GM12878 (cell line): ENCODE measurements at regions not wholly inside any gene's neighbourhood (a gene's known extent, or its start where the extent isn't known, plus 50 kb on each side); places are given as distances from the start of the nearest gene placed in this dataset.

Experiments
- ATAC-seq: fragments of 200-7000 bp; cut with Tn5 transposase; 3 replicates; pipeline ENCODE4 v1.9.1; 2020; ENCODE audit warnings: mild to moderate bottlenecking, moderate library complexity
- BruUV-seq: library from RNA; stranded (reverse); fragments of 400-500 nt; replicated peaks from 2 replicates; lab custom pipeline; 2021; lab: Mats Ljungman, UMichigan
- CTCF ChIA-PET: fragments of 300-600 bp; sonication (Branson Sonifier 250); formaldehyde crosslinking; extraction: SDS; loops from one replicate; lab custom pipeline; 2021; ENCODE audit warnings: inconsistent platforms; lab: Yijun Ruan, JAX
- POLR2A ChIA-PET: fragments of 350-600 bp; formaldehyde crosslinking; extraction: SDS; loops from one replicate; lab custom pipeline; 2021; ENCODE audit warnings: inconsistent platforms; lab: Charles Lee
- RAD21 ChIA-PET: fragments of 300-600 bp; sonication (Branson Sonifier 250); formaldehyde crosslinking; loops from one replicate; lab custom pipeline; 2023; ENCODE audit warnings: antibody characterized with exemption; ENCODE audit not compliant: unreplicated experiment; lab: Charles Lee
- SMC1A ChIA-PET: fragments of 300-600 bp; sonication (Branson Sonifier 250); formaldehyde crosslinking; loops from one replicate; lab custom pipeline; 2023; ENCODE audit not compliant: unreplicated experiment, uncharacterized antibody; lab: Charles Lee
- DNase-seq: peaks from one replicate; pipeline ENCODE4 v3.0.0-alpha.2; 2011; ENCODE audit warnings: low read depth, low spot score
- FAIRE-seq: peaks from 3 replicates; lab custom pipeline; 2011; peaks lifted over from hg19 to GRCh38; lab: Jason Lieb, UNC
- H2AFZ ChIP-seq: 2 replicates; pipeline ENCODE4 v1.6.0; 2011; ENCODE audit warnings: low read depth, low read length, control low read depth; ENCODE audit not compliant: control insufficient read depth
- H3K27ac ChIP-seq: 2 replicates; pipeline ENCODE4 v1.5.1; 2011; ENCODE audit warnings: control low read depth; ENCODE audit not compliant: control insufficient read depth, insufficient read depth
- H3K27me3 ChIP-seq, 2 experiments: replicated peaks in 1 of 2; 2 replicates each; pipeline versions ENCODE4 v1.6.0 to v1.6.1; 2011; ENCODE audit warnings: low read length in 1 of 2; ENCODE audit not compliant: control insufficient read depth in 2 of 2, insufficient read depth in 2 of 2
- H3K36me3 ChIP-seq, 2 experiments: 2 replicates each; pipeline ENCODE4 v1.5.1; 2011; ENCODE audit warnings: low read length in 1 of 2; ENCODE audit not compliant: control insufficient read depth in 2 of 2, insufficient read depth in 2 of 2
- H3K4me1 ChIP-seq: 2 replicates; pipeline ENCODE4 v1.6.1; 2011; ENCODE audit warnings: mild to moderate bottlenecking, low read length, moderate library complexity, mixed read lengths; ENCODE audit not compliant: control insufficient read depth, insufficient read depth
- H3K4me2 ChIP-seq: 2 replicates; pipeline ENCODE4 v1.6.0; 2011; ENCODE audit warnings: control low read depth; ENCODE audit not compliant: control insufficient read depth, insufficient read depth
- H3K4me3 ChIP-seq: fragments of 200-600 bp; sonication (generic); 2 replicates; pipeline ENCODE4 v1.5.1; 2016
- H3K79me2 ChIP-seq: 2 replicates; pipeline ENCODE4 v1.6.0; 2011; ENCODE audit warnings: low read length; ENCODE audit not compliant: control insufficient read depth, insufficient read depth
- H3K9ac ChIP-seq: 2 replicates; pipeline ENCODE4 v1.8.0; 2011; ENCODE audit warnings: low read length, control low read depth, mixed read lengths; ENCODE audit not compliant: control insufficient read depth, insufficient read depth
- H3K9me3 ChIP-seq: replicated peaks from 3 replicates; pipeline ENCODE4 v1.5.1; 2011; ENCODE audit warnings: mild to moderate bottlenecking, low read length; ENCODE audit not compliant: control insufficient read depth, insufficient read depth
- H4K20me1 ChIP-seq: 2 replicates; pipeline ENCODE4 v1.6.0; 2011; ENCODE audit not compliant: control insufficient read depth, insufficient read depth
- ATF7 ChIP-seq: fragments of 450-650 bp; IDR thresholded peaks from 2 replicates; pipeline ENCODE4 v1.6.1; 2016; ENCODE audit warnings: low read depth, mild to moderate bottlenecking
- CREB1 ChIP-seq: IDR thresholded peaks from 2 replicates; pipeline ENCODE4 v1.6.1; 2012; ENCODE audit warnings: low read depth, mild to moderate bottlenecking, inconsistent platforms
- HDAC2 ChIP-seq: fragments of 200-600 bp; sonication (generic); IDR thresholded peaks from 2 replicates; pipeline ENCODE4 v1.6.1; 2017
- IRF4 ChIP-seq: IDR thresholded peaks from 2 replicates; pipeline ENCODE4 v1.6.1; 2011; ENCODE audit warnings: low read depth, low read length
- TBL1XR1 ChIP-seq: IDR thresholded peaks from 2 replicates; pipeline ENCODE4 v1.6.1; 2012; ENCODE audit warnings: low read depth, low read length, improper control_type of control experiment
- WGBS: methylation state at CpG from one replicate; pipeline ENCODE4 v1.1.6; 2016; ENCODE audit warnings: low lambda C conversion rate; ENCODE audit not compliant: insufficient replicate concordance, insufficient coverage; ENCODE audit errors: missing lambda C conversion rate; 5-methylcytosine and 5-hydroxymethylcytosine counted together
- in situ Hi-C: fragments of 300-500 bp; cut with MboI; formaldehyde crosslinking; loops from 9 replicates; pipeline ENCODE4 v1.14.3; 2018; ENCODE audit warnings: mixed read lengths
- intact Hi-C: fragments of 100-400 bp; cut with micrococcal nuclease; formaldehyde crosslinking; loops from one replicate; pipeline ENCODE4 v1.14.2; 2022; ENCODE audit not compliant: unreplicated experiment
- TF ChIP-seq, protein P1 (sequence below): fragments of 450-650 bp; IDR thresholded peaks from 2 replicates; pipeline ENCODE4 v1.6.1; 2018; ENCODE audit warnings: borderline replicate concordance, mild to moderate bottlenecking; ENCODE audit not compliant: partially characterized antibody
- TF ChIP-seq, protein P2 (sequence below): IDR thresholded peaks from 2 replicates; pipeline ENCODE4 v1.6.1; 2012; ENCODE audit warnings: low read depth, low read length, improper control_type of control experiment

DNA sequence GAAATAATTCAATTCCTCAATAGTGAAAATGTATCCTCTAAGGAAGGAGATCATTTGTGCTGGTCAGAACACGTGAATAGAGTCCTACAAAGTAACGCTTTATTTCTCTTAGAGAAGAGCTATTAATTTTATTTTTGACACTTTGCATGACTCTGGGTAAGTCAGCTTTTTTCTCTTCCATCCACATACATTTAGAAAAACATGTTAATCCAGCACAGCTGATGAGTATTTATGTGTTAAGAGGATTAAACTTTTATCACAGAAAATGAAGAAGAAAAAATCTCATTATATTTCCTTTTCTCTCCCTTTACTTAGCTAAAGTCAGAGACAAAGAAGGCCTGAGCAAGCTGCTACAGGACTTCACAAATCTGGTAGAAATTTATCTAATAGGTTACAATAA lies 649.5 kb upstream of the CCDC179 start:
- Histone ChIP-seq H3K27me3 (no peaks in the 10 kb centered on the region), H2AFZ (no peak overlapping the region), H4K20me1 (no peaks in the 10 kb centered on the region), H3K9me3 (no peaks in the 10 kb centered on the region), H3K79me2 (no peaks in the 10 kb centered on the region), H3K4me3 (no peak overlapping the region), H3K27ac (no peak overlapping the region), H3K9ac (no peak overlapping the region), H3K36me3 (no peaks in the 10 kb centered on the region), H3K4me1 (no peaks in the 10 kb centered on the region), H3K4me2 (no peak overlapping the region)
- BruUV-seq: no TSS peak
- ChIA-PET RAD21 (interaction anchor here (0.6 kb wide), 1 partner anchor 850 kb away, joined by 3 read pairs; no protein-coding TSS in a partner anchor), POLR2A (no interaction called here), SMC1A (interaction anchor here (1.0 to 1.6 kb wide), 2 partner anchors 10 to 398 kb away, joined by 3 to 4 read pairs; no protein-coding TSS in a partner anchor), CTCF (interaction anchor here (0.8 to 1.0 kb wide), 3 partner anchors 31 to 633 kb away, joined by 3 read pairs; no protein-coding TSS in a partner anchor)
- intact Hi-C loops: no loop called here
- in situ Hi-C loops: no loop called here
- TF ChIP-seq CREB1 (no peak), IRF4 (no peak), ATF7 (no peak), HDAC2 (no peak), TBL1XR1 (no peak)
- TF ChIP-seq, protein P1, sequence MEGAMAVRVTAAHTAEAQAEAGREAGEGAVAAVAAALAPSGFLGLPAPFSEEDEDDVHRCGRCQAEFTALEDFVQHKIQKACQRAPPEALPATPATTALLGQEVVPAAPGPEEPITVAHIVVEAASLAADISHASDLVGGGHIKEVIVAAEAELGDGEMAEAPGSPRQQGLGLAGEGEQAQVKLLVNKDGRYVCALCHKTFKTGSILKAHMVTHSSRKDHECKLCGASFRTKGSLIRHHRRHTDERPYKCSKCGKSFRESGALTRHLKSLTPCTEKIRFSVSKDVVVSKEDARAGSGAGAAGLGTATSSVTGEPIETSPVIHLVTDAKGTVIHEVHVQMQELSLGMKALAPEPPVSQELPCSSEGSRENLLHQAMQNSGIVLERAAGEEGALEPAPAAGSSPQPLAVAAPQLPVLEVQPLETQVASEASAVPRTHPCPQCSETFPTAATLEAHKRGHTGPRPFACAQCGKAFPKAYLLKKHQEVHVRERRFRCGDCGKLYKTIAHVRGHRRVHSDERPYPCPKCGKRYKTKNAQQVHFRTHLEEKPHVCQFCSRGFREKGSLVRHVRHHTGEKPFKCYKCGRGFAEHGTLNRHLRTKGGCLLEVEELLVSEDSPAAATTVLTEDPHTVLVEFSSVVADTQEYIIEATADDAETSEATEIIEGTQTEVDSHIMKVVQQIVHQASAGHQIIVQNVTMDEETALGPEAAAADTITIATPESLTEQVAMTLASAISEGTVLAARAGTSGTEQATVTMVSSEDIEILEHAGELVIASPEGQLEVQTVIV: no peak
- TF ChIP-seq, protein P2, sequence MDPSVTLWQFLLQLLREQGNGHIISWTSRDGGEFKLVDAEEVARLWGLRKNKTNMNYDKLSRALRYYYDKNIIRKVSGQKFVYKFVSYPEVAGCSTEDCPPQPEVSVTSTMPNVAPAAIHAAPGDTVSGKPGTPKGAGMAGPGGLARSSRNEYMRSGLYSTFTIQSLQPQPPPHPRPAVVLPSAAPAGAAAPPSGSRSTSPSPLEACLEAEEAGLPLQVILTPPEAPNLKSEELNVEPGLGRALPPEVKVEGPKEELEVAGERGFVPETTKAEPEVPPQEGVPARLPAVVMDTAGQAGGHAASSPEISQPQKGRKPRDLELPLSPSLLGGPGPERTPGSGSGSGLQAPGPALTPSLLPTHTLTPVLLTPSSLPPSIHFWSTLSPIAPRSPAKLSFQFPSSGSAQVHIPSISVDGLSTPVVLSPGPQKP: no peak
- DNase-seq (no peak), FAIRE-seq (no peak), ATAC-seq (no peak)
- 4% methylated on average over 2 of the region's 2 CpGs for WGBS
